HL-60 (cell line): ENCODE measurements at regions not wholly inside any gene's neighbourhood (a gene's known extent, or its start where the extent isn't known, plus 50 kb on each side); places are given as distances from the start of the nearest gene placed in this dataset.

ENCODE experiments used
- DNase-seq, 2 experiments: peaks; one replicate each; pipeline ENCODE4 v3.0.0-alpha.2; 2010 to 2020; ENCODE audit warnings: low read depth in 1 of 2, low spot score in 1 of 2
- H3K27ac ChIP-seq: fragments of 250-450 bp; sonication (Bioruptor Pico); replicated peaks from 2 replicates; pipeline ENCODE4 v1.5.1; 2020; ENCODE audit warnings: mild to moderate bottlenecking, moderate library complexity
- H3K27me3 ChIP-seq: fragments of 250-450 bp; sonication (Bioruptor Pico); 2 replicates; pipeline ENCODE4 v1.5.1; 2021; ENCODE audit warnings: mild to moderate bottlenecking, moderate library complexity; ENCODE audit not compliant: insufficient read depth, poor library complexity, severe bottlenecking
- H3K4me3 ChIP-seq: replicated peaks from 2 replicates; pipeline ENCODE4 v1.5.1; 2011; ENCODE audit warnings: mild to moderate bottlenecking, control low read depth, low read length; ENCODE audit not compliant: insufficient read depth
- GABPA ChIP-seq: IDR thresholded peaks from 2 replicates; pipeline ENCODE4 v1.6.1; 2012; ENCODE audit warnings: low read depth
- POLR2AphosphoS5 ChIP-seq: IDR thresholded peaks from 2 replicates; pipeline ENCODE4 v1.6.1; 2012; ENCODE audit warnings: low read depth
- SPI1 ChIP-seq: IDR thresholded peaks from 2 replicates; pipeline ENCODE4 v1.6.1; 2012; ENCODE audit warnings: low read depth, mild to moderate bottlenecking, borderline replicate concordance
- TF ChIP-seq, protein P1 (sequence below): IDR thresholded peaks from 2 replicates; pipeline ENCODE4 v1.6.1; 2012; ENCODE audit warnings: low read depth; ENCODE audit not compliant: insufficient replicate concordance
- TF ChIP-seq, protein P2 (sequence below): IDR thresholded peaks from one replicate; pipeline ENCODE4 v1.5.1; 2011; ENCODE audit warnings: low read length, control low read depth, inconsistent platforms; ENCODE audit not compliant: insufficient read depth

DNA sequence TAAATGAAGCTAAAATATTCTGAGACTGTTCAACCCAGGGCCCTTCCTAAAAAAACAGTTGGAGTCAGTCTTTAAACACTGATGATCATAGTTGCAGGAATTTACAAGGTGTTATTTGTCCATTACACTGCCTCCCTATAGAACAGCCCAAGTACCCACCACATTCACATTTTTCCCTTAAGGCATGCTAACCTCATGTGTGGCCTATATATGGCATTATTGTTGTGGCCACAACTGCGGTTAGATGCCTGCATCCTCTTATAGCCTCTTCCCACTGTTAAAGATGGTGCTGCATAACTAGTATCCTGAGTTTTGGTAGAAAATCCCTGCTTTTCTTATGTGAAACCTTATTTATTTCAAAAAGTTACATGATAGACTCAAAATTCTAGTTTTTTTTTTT is 287.9 kb upstream of the SEMA3A start:
- Histone ChIP-seq H3K27ac (no peak overlapping the region), H3K27me3 (no peaks in the 10 kb centered on the region), H3K4me3 (no peak overlapping the region)
- TF ChIP-seq GABPA (no peak), POLR2AphosphoS5 (no peak), SPI1 (no peak)
- TF ChIP-seq, protein P1, sequence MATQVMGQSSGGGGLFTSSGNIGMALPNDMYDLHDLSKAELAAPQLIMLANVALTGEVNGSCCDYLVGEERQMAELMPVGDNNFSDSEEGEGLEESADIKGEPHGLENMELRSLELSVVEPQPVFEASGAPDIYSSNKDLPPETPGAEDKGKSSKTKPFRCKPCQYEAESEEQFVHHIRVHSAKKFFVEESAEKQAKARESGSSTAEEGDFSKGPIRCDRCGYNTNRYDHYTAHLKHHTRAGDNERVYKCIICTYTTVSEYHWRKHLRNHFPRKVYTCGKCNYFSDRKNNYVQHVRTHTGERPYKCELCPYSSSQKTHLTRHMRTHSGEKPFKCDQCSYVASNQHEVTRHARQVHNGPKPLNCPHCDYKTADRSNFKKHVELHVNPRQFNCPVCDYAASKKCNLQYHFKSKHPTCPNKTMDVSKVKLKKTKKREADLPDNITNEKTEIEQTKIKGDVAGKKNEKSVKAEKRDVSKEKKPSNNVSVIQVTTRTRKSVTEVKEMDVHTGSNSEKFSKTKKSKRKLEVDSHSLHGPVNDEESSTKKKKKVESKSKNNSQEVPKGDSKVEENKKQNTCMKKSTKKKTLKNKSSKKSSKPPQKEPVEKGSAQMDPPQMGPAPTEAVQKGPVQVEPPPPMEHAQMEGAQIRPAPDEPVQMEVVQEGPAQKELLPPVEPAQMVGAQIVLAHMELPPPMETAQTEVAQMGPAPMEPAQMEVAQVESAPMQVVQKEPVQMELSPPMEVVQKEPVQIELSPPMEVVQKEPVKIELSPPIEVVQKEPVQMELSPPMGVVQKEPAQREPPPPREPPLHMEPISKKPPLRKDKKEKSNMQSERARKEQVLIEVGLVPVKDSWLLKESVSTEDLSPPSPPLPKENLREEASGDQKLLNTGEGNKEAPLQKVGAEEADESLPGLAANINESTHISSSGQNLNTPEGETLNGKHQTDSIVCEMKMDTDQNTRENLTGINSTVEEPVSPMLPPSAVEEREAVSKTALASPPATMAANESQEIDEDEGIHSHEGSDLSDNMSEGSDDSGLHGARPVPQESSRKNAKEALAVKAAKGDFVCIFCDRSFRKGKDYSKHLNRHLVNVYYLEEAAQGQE = no peak
- TF ChIP-seq, protein P2, sequence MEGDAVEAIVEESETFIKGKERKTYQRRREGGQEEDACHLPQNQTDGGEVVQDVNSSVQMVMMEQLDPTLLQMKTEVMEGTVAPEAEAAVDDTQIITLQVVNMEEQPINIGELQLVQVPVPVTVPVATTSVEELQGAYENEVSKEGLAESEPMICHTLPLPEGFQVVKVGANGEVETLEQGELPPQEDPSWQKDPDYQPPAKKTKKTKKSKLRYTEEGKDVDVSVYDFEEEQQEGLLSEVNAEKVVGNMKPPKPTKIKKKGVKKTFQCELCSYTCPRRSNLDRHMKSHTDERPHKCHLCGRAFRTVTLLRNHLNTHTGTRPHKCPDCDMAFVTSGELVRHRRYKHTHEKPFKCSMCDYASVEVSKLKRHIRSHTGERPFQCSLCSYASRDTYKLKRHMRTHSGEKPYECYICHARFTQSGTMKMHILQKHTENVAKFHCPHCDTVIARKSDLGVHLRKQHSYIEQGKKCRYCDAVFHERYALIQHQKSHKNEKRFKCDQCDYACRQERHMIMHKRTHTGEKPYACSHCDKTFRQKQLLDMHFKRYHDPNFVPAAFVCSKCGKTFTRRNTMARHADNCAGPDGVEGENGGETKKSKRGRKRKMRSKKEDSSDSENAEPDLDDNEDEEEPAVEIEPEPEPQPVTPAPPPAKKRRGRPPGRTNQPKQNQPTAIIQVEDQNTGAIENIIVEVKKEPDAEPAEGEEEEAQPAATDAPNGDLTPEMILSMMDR = no peak
- no peak for DNase-seq

DNA sequence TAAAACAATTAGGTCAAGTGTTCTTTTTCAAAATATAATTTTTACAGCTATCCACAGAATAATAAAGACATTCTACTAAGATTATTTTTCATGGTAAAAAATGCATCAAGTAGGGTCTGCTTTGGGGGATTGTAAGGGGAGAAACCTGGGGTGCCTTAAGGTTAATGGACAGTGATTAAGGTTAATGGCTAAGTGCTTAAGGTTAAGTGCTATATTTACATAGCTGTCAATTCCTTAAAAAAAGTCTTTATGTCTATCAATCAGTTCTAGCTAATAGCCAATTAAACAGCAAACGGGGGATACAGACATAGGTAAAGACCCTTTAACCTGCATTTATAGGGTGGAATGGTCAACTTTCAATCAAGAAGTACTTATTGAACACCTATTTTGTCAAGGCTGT is 284.5 kb upstream of the SEMA3A start:
- no peak for DNase-seq
- Histone ChIP-seq H3K27ac (no peak overlapping the region), H3K4me3 (no peak overlapping the region), H3K27me3 (no peaks in the 10 kb centered on the region)
- TF ChIP-seq, protein P1 = no peak
- no peak for TF ChIP-seq SPI1
- TF ChIP-seq POLR2AphosphoS5 = no peak
- no peak for TF ChIP-seq GABPA
- TF ChIP-seq, protein P2 = no peak

DNA sequence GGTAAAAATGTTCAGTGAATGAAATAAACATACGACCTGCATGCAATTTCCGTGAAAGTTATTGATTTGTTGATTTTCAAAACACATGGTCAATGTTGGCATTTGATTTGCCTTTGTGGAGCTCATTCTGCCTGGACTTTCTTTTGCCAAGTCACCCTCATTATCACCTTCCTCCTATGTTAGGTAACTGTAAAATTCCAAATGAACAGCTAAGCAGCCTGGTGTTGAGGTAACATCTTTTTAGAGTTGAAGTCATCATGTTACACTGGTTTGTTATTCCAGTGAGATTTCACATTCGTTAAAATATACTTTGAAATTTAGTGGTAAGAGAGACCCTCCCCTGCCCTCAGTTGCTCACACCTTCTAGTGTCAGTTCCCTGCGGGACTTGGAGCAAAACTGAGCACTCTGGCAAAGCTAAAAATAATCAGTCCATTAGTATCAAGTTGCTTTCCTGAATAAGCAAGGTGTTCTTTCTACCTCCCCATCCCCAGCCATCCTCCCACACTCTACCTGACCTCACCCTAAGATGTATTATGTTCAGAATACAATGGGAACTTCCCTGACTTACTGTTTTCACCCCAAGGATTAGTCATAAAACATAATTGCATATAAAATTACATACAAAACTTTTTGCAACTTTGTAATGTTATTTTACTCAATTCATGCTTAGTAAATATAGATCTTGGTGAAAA is 283.3 kb upstream of the SEMA3A start:
- Histone ChIP-seq H3K27ac (no peak overlapping the region), H3K27me3 (no peaks in the 10 kb centered on the region), H3K4me3 (no peak overlapping the region)
- DNase-seq = no peak
- no peak for TF ChIP-seq POLR2AphosphoS5
- TF ChIP-seq, protein P2 = no peak

DNA sequence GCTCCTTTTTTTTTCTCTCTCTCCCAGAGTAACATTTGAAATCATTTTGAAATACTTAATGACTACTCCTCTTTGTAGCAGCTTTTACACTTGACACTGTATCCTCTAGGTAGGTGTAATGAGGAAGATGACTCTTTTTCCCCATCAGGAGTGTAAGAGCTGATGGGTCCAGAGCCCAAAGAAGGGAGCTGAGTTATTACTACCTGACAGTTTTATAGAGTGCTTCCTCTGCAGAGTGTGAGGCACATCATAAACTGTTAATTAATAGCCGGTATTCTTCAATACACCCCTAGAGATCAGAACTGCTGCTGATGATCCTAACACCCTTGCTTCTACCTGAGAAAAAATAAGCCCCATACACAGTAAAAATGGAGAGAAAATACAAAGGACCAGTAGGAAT is 279.8 kb upstream of the SEMA3A start:
- TF ChIP-seq GABPA (no peak), POLR2AphosphoS5 (no peak), SPI1 (no peak)
- TF ChIP-seq, protein P1 = no peak
- TF ChIP-seq, protein P2 = no peak
- no peaks in the 10 kb centered on the region for H3K27me3 ChIP-seq
- no peak overlapping the region for H3K4me3 ChIP-seq
- H3K27ac ChIP-seq = no peak overlapping the region
- DNase-seq = no peak
